Stimulated activated CD8-positive, alpha-beta memory T cell treated with anti-CD3 and anti-CD28 coated beads, Interleukin-7, amount 100 ng/mL, for 1 hour (primary cell): ENCODE measurements at regions not wholly inside any gene's neighbourhood (a gene's known extent, or its start where the extent isn't known, plus 50 kb on each side); places are given as distances from the start of the nearest gene placed in this dataset.

Experiments used
- DNase-seq, 2 donors: peaks; one replicate each; pipeline ENCODE4 v3.0.0-alpha.2; 2020; ENCODE audit warnings: low read depth in 2 of 2

GRCh38 chr15:69789648-69790393, 307.9 kb downstream of the TLE3 start:
- no peak for DNase-seq

- no peak for DNase-seq
Observed at GRCh38 chr15:69790632-69791031, 307.1 kb downstream of the TLE3 start.

GRCh38 chr15:69792823-69793222, 304.9 kb downstream of the TLE3 start:
- no peak for DNase-seq

GRCh38 chr15:69793431-69793780, 304.3 kb downstream of the TLE3 start:
- no peak for DNase-seq

- no peak for DNase-seq
Observed at GRCh38 chr15:69793781-69794451, 303.8 kb downstream of the TLE3 start.

- DNase-seq: no peak
Observed at GRCh38 chr15:69794645-69795469, 302.9 kb downstream of the TLE3 start.

- no peak for DNase-seq
Observed at GRCh38 chr15:69795601-69796000, 302.1 kb downstream of the TLE3 start.

- DNase-seq: no peak
Observed at GRCh38 chr15:69797051-69797595, 300.6 kb downstream of the TLE3 start.

- no peak for DNase-seq
Observed at GRCh38 chr15:69797615-69798014, 300.1 kb downstream of the TLE3 start.

- no peak for DNase-seq
Observed at GRCh38 chr15:69798481-69799250, 299.1 kb downstream of the TLE3 start.

- no peak for DNase-seq
Observed at GRCh38 chr15:69801144-69801543, 296.6 kb downstream of the TLE3 start.

GRCh38 chr15:69802432-69802831, 295.3 kb downstream of the TLE3 start:
- no peak for DNase-seq

GRCh38 chr15:69804786-69805185, 292.9 kb downstream of the TLE3 start:
- DNase-seq: no peak

GRCh38 chr15:69805248-69805953, 292.3 kb downstream of the TLE3 start:
- DNase-seq: no peak

GRCh38 chr15:69806287-69806915, 291.3 kb downstream of the TLE3 start:
- DNase-seq: no peak

- no peak for DNase-seq
Observed at GRCh38 chr15:69807721-69808120, 290.0 kb downstream of the TLE3 start.

- no peak for DNase-seq
Observed at GRCh38 chr15:69808756-69809155, 289.0 kb downstream of the TLE3 start.

- DNase-seq: no peak
Observed at GRCh38 chr15:69809421-69809820, 288.3 kb downstream of the TLE3 start.

- DNase-seq: no peak
Observed at GRCh38 chr15:69810431-69811354, 287.0 kb downstream of the TLE3 start.
